Neuronal stem cell (in vitro differentiated cells): ENCODE measurements at regions not wholly inside any gene's neighbourhood (a gene's known extent, or its start where the extent isn't known, plus 50 kb on each side); places are given as distances from the start of the nearest gene placed in this dataset.

Source experiments
- DNase-seq: peaks from one replicate; pipeline ENCODE4 v3.0.0-alpha.2; 2013; ENCODE audit warnings: low spot score
- H2AFZ ChIP-seq: one replicate; pipeline ENCODE4 v1.6.1; 2013; ENCODE audit warnings: mild to moderate bottlenecking, low read length, inconsistent platforms
- H2AK5ac ChIP-seq: 2 replicates; pipeline ENCODE4 v1.6.1; 2013; ENCODE audit warnings: low read depth, mild to moderate bottlenecking, inconsistent platforms, low read length, moderate library complexity, mixed read lengths
- H2BK120ac ChIP-seq: 2 replicates; pipeline ENCODE4 v1.6.1; 2013; ENCODE audit warnings: low read depth, mild to moderate bottlenecking, inconsistent platforms, low read length, moderate library complexity, mixed read lengths
- H2BK12ac ChIP-seq: one replicate; pipeline ENCODE4 v1.6.1; 2013; ENCODE audit warnings: low read length, inconsistent platforms
- H2BK15ac ChIP-seq: 2 replicates; pipeline ENCODE4 v1.6.1; 2013; ENCODE audit warnings: mild to moderate bottlenecking, low read length, inconsistent platforms, mixed read lengths
- H2BK5ac ChIP-seq: one replicate; pipeline ENCODE4 v1.6.1; 2013; ENCODE audit warnings: inconsistent platforms, mild to moderate bottlenecking, low read length, moderate library complexity
- H3K14ac ChIP-seq: one replicate; pipeline ENCODE4 v1.6.1; 2013; ENCODE audit warnings: low read length, inconsistent platforms
- H3K18ac ChIP-seq: 2 replicates; pipeline ENCODE4 v1.6.1; 2013; ENCODE audit warnings: low read length, inconsistent platforms
- H3K23ac ChIP-seq: 2 replicates; pipeline ENCODE4 v1.6.1; 2013; ENCODE audit warnings: low read depth, mild to moderate bottlenecking, mixed read lengths, low read length, inconsistent platforms; ENCODE audit not compliant: poor library complexity
- H3K27ac ChIP-seq: replicated peaks from 3 replicates; pipeline ENCODE4 v1.5.1; 2013; ENCODE audit warnings: low read length, inconsistent platforms
- H3K27me3 ChIP-seq, 3 experiments: 2 replicates each; pipeline ENCODE4 v1.6.1; 2013; ENCODE audit warnings: low read length in 3 of 3, mild to moderate bottlenecking in 2 of 3, inconsistent platforms in 1 of 3, low read depth in 1 of 3, mixed read lengths in 1 of 3, moderate library complexity in 1 of 3; ENCODE audit not compliant: control insufficient read depth in 3 of 3, insufficient read depth in 3 of 3
- H3K36me3 ChIP-seq, 2 donors: replicated peaks in 1 of 2; 2 replicates each; pipeline ENCODE4 v1.6.1; 2013; ENCODE audit warnings: low read length in 2 of 2; ENCODE audit not compliant: control insufficient read depth in 2 of 2, insufficient read depth in 2 of 2
- H3K4ac ChIP-seq: 2 replicates; pipeline ENCODE4 v1.6.1; 2013; ENCODE audit warnings: inconsistent platforms, mild to moderate bottlenecking, low read length, moderate library complexity
- H3K4me1 ChIP-seq, 2 donors: 1 replicate in 1 of 2; 2 replicates in 1 of 2; pipeline ENCODE4 v1.6.1; 2013; ENCODE audit warnings: low read length in 2 of 2, low read depth in 1 of 2; ENCODE audit not compliant: control insufficient read depth in 2 of 2, insufficient read depth in 1 of 2
- H3K4me2 ChIP-seq: one replicate; pipeline ENCODE4 v1.6.1; 2013; ENCODE audit warnings: mild to moderate bottlenecking, low read length, inconsistent platforms; ENCODE audit not compliant: insufficient read depth, poor library complexity, severe bottlenecking
- H3K4me3 ChIP-seq, 2 donors: 2 replicates each; pipeline ENCODE4 v1.5.1; 2013; ENCODE audit warnings: low read length in 2 of 2, mild to moderate bottlenecking in 2 of 2, inconsistent platforms in 1 of 2, moderate library complexity in 1 of 2
- H3K79me1 ChIP-seq: one replicate; pipeline ENCODE4 v1.6.1; 2013; ENCODE audit warnings: low read depth, mild to moderate bottlenecking, inconsistent platforms, low read length, moderate library complexity
- H3K9ac ChIP-seq: one replicate; pipeline ENCODE4 v1.6.1; 2013; ENCODE audit warnings: mild to moderate bottlenecking, low read depth, low read length, inconsistent platforms; ENCODE audit not compliant: poor library complexity
- H3K9me3 ChIP-seq, 2 donors: replicated peaks in 1 of 2; 2 replicates each; pipeline versions ENCODE3 to v1.6.1; 2013; ENCODE audit warnings: low read length in 2 of 2, mild to moderate bottlenecking in 2 of 2, inconsistent platforms in 1 of 2, low read depth in 1 of 2, mixed read lengths in 1 of 2, moderate library complexity in 1 of 2; ENCODE audit not compliant: control insufficient read depth in 2 of 2, insufficient read depth in 1 of 2
- H4K8ac ChIP-seq: one replicate; pipeline ENCODE4 v1.6.1; 2013; ENCODE audit warnings: low read depth, mild to moderate bottlenecking, inconsistent platforms, low read length, moderate library complexity
- H4K91ac ChIP-seq: one replicate; pipeline ENCODE4 v1.6.1; 2013; ENCODE audit warnings: low read length, low read depth, mild to moderate bottlenecking, inconsistent platforms; ENCODE audit not compliant: poor library complexity
- WGBS, 2 donors: extraction: QIAGEN DNeasy Blood & Tissue Kit; methylation state at CpG; one replicate each; pipeline ENCODE4 v1.1.7; 2013; ENCODE audit warnings: missing lambda C conversion rate in 2 of 2, mixed read lengths in 1 of 2; ENCODE audit not compliant: insufficient read length in 2 of 2, insufficient replicate concordance in 1 of 2; ENCODE audit errors: extremely low coverage in 2 of 2; 5-methylcytosine and 5-hydroxymethylcytosine counted together

DNA sequence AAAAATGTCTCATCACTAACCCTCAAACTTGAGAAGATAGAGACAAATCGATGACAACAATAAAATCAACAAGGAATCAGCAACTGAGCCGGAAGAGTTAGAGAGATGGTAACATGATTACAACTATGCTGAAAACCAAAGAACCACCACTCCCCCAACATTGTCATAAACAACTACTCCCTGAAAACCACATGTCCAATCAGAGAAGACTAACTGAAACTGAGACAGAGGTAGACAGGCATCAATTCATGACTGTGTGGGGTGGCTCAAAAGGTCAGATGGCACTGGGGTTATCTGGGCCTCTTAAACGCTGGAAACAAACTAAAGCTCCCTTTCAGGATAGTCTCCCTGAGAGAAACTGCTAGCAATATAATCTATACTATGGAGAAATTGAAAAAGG is 488.8 kb downstream of the KCTD12 start:
- no peak overlapping the region for H2BK12ac ChIP-seq
- WGBS, 2 donors: no CpG with 5 or more reads among the region's 3 CpGs
- DNase-seq: no peak

DNA sequence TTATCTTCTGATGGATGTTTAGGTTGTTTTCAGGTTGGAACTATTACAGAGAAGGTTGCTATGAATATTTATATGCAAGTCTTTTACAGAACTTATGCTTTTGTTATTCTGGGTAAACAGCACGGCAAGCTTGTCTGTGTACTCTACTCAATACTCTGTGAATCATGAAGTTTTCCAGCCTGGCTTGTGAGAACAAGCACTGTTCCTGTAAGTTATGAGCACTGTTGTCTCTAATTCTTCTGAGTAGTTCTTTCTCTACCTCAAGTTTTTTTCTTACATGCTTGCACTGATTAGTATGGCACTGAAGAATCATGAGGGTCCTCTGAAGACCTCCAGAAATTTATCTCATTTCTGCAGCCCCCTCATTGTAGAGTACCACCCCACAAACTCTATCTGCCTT is 496.9 kb downstream of the KCTD12 start:
- Histone ChIP-seq H3K4me1 (no peaks in the 10 kb centered on the region), H2BK15ac (no peak overlapping the region), H3K4ac (no peak overlapping the region), H3K9me3 (no peaks in the 10 kb centered on the region), H3K36me3 (no peaks in the 10 kb centered on the region), H3K23ac (no peak overlapping the region), H3K27me3 (no peaks in the 10 kb centered on the region), H2AK5ac (no peak overlapping the region), H3K18ac (no peak overlapping the region), H3K4me3 (no peak overlapping the region), H2BK12ac (no peak overlapping the region), H2BK5ac (no peak overlapping the region), H3K9ac (no peak overlapping the region), H2AFZ (no peak overlapping the region), H4K91ac (no peak overlapping the region), H3K27ac (no peak overlapping the region), H3K4me2 (no peak overlapping the region), H4K8ac (no peak overlapping the region), H3K14ac (no peak overlapping the region), H3K79me1 (no peaks in the 10 kb centered on the region), H2BK120ac (no peak overlapping the region)
- no peak for DNase-seq
- WGBS, 2 donors: no CpG with 5 or more reads among the region's 1 CpG

More for the DNA sequence above, 488.8 kb downstream of the KCTD12 start:
- H3K27me3 ChIP-seq: no peaks in the 10 kb centered on the region
- no peaks in the 10 kb centered on the region for H3K9me3 ChIP-seq
- H2AFZ ChIP-seq: no peak overlapping the region
- no peak overlapping the region for H2AK5ac ChIP-seq
- H3K4ac ChIP-seq: no peak overlapping the region
- H3K4me1 ChIP-seq: peaks cover 0 to 1% of the 10 kb centered on the region in 2 donors
- H3K18ac ChIP-seq: no peak overlapping the region
- H3K9ac ChIP-seq: no peak overlapping the region
- H3K4me3 ChIP-seq: no peak overlapping the region
- H4K91ac ChIP-seq: no peak overlapping the region
- no peak overlapping the region for H3K4me2 ChIP-seq
- H3K14ac ChIP-seq: no peak overlapping the region
- no peak overlapping the region for H3K27ac ChIP-seq
- no peaks in the 10 kb centered on the region for H3K79me1 ChIP-seq
- no peak overlapping the region for H2BK5ac ChIP-seq
- no peak overlapping the region for H3K23ac ChIP-seq
- H2BK120ac ChIP-seq: no peak overlapping the region
- no peak overlapping the region for H4K8ac ChIP-seq
- no peak overlapping the region for H2BK15ac ChIP-seq
- H3K36me3 ChIP-seq: no peaks in the 10 kb centered on the region

DNA sequence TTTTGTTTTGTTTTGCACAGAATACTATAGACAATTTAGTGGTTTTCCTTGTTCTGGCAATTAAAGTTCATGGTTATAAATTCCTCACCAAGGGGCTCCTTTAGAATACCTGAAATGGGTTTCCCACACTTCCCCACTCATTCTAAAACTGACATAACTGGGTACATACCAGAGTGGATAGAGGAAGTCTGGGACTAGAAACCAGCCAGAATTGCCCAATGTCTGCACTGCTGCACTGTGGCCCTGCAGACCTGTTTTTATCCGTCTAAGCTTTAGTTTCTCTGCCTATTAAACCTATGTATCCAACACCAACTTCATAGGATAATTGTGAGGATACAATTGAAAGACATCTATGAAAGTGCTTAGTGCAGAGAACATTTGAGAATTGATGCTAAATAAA is 498.6 kb downstream of the KCTD12 start:
- no peak overlapping the region for H2BK15ac ChIP-seq

DNA sequence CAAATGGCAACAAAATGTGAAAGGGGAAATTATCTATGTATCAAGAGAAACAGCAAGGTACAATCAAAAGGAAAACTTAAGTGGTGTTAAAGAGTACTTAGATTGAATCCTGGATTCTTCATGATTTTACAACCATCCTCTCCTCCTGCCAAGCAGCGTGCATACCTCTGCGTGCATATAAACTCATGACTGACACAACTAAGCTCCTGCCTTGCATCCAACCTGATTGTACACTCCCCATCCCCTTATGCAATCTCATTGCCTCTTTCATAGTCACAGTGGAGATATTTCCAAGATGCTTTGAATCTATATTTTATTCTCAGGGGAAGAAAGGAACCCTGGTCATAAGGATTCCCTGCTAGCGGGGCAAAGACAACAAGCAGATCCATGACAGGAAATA is 499.9 kb downstream of the KCTD12 start:
- DNase-seq: no peak
- H3K4me2 ChIP-seq: no peak overlapping the region

More for the DNA sequence above, 498.6 kb downstream of the KCTD12 start:
- Histone ChIP-seq H3K4me1 (no peaks in the 10 kb centered on the region), H3K9me3 (no peaks in the 10 kb centered on the region), H4K8ac (no peak overlapping the region), H3K4me2 (no peak overlapping the region), H3K79me1 (no peaks in the 10 kb centered on the region), H2BK120ac (no peak overlapping the region), H3K27me3 (no peaks in the 10 kb centered on the region), H3K27ac (no peak overlapping the region), H2AK5ac (no peak overlapping the region), H3K4me3 (no peak overlapping the region), H3K23ac (no peak overlapping the region), H3K4ac (no peak overlapping the region), H3K9ac (no peak overlapping the region), H2BK5ac (no peak overlapping the region), H2BK12ac (no peak overlapping the region), H2AFZ (no peak overlapping the region), H4K91ac (no peak overlapping the region), H3K36me3 (no peaks in the 10 kb centered on the region), H3K18ac (no peak overlapping the region), H3K14ac (no peak overlapping the region)
- WGBS, 2 donors: no CpG with 5 or more reads among the region's 1 CpG
- no peak for DNase-seq

More for the DNA sequence above, 499.9 kb downstream of the KCTD12 start:
- H2BK12ac ChIP-seq: no peak overlapping the region
- no peaks in the 10 kb centered on the region for H3K4me1 ChIP-seq
- H3K9ac ChIP-seq: no peak overlapping the region
- H2AFZ ChIP-seq: no peak overlapping the region
- no peak overlapping the region for H2BK5ac ChIP-seq
- no peaks in the 10 kb centered on the region for H3K36me3 ChIP-seq
- H3K79me1 ChIP-seq: no peaks in the 10 kb centered on the region
- no peak overlapping the region for H2BK15ac ChIP-seq
- no peak overlapping the region for H3K27ac ChIP-seq
- no peak overlapping the region for H3K4me3 ChIP-seq
- no peak overlapping the region for H3K4ac ChIP-seq
- H3K23ac ChIP-seq: no peak overlapping the region
- no peak overlapping the region for H3K18ac ChIP-seq
- no peak overlapping the region for H4K91ac ChIP-seq
- H4K8ac ChIP-seq: no peak overlapping the region
- no peaks in the 10 kb centered on the region for H3K9me3 ChIP-seq
- WGBS, 2 donors: no CpG with 5 or more reads among the region's 3 CpGs
- H3K14ac ChIP-seq: no peak overlapping the region
- no peak overlapping the region for H2AK5ac ChIP-seq
- H3K27me3 ChIP-seq: no peaks in the 10 kb centered on the region
- no peak overlapping the region for H2BK120ac ChIP-seq
